Activated CD4-positive, alpha-beta T cell treated with anti-CD3 and anti-CD28 coated beads, Interleukin-2, amount 50 U/mL, for 4 hours (primary cell): ENCODE measurements at regions not wholly inside any gene's neighbourhood (a gene's known extent, or its start where the extent isn't known, plus 50 kb on each side); places are given as distances from the start of the nearest gene placed in this dataset.
"Not testable (repeated sequence)": the region's sequence is repeated elsewhere in the genome, so short reads cannot be mapped to it uniquely, and the experiment has no call there.

Source experiments
- DNase-seq, 2 experiments: peaks; one replicate each; pipeline ENCODE4 v3.0.0-alpha.2; 2020

- not testable (repeated sequence) for DNase-seq
These were observed 280.0 kb downstream of the GOLGA6L6 start for GRCh38 chr15:20261321-20262280.

GRCh38 chr15:20260650-20261049 lies 280.9 kb downstream of the GOLGA6L6 start:
- DNase-seq, result not testable (repeated sequence)

GRCh38 chr15:20259559-20260190 lies 281.9 kb downstream of the GOLGA6L6 start:
- not testable (repeated sequence) for DNase-seq

- not testable (repeated sequence) for DNase-seq
These were observed 285.2 kb downstream of the GOLGA6L6 start for GRCh38 chr15:20256394-20256793.

DNA sequence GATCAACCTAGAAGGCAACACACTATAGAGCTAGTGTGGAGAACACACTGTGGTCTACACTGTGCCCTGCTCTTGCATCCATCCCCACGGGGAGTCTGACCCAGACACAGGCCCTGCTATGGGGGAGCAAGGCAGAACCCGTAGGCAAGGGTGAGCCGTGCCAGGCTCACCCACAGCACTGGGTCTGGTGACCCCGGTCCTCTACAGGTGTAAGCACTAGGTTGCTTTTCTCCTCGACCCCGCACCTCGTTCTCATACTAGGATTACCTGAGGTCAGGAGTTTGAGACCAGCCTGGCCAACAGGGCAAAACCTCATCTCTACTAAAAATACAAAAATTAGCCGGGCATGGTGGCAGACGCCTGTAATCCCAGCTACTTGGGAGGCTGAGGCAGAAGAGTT lies 286.0 kb downstream of the GOLGA6L6 start:
- DNase-seq, result not testable (repeated sequence)

DNA sequence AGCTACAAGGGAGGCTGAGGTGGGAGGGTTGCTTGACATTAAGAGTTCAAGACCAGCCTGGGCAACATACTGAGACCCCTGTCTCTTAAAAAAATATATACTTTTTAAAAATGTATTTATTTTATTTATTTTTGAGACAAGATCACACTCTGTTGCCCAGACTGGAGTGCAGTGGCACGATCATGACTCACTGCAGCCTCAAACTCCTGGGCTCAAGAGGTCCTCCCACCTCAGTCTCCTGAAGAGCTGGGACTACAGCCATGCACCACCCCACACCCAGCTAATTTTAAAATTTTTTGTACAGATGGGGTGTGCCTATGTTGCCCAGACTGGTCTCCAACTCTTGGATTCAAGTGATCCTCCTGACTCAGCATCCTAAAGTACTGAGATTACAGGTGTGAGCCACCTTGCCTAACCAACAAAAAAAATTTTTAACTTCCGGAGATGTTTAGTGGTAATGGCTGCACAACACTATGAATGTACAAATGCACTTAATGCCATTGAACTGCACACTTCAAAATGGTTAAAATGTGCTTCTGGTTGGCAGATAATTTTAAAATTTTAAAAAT lies 288.5 kb downstream of the GOLGA6L6 start:
- not testable (repeated sequence) for DNase-seq

GRCh38 chr15:20252040-20252439 lies 289.6 kb downstream of the GOLGA6L6 start:
- DNase-seq, result not testable (repeated sequence)

DNA sequence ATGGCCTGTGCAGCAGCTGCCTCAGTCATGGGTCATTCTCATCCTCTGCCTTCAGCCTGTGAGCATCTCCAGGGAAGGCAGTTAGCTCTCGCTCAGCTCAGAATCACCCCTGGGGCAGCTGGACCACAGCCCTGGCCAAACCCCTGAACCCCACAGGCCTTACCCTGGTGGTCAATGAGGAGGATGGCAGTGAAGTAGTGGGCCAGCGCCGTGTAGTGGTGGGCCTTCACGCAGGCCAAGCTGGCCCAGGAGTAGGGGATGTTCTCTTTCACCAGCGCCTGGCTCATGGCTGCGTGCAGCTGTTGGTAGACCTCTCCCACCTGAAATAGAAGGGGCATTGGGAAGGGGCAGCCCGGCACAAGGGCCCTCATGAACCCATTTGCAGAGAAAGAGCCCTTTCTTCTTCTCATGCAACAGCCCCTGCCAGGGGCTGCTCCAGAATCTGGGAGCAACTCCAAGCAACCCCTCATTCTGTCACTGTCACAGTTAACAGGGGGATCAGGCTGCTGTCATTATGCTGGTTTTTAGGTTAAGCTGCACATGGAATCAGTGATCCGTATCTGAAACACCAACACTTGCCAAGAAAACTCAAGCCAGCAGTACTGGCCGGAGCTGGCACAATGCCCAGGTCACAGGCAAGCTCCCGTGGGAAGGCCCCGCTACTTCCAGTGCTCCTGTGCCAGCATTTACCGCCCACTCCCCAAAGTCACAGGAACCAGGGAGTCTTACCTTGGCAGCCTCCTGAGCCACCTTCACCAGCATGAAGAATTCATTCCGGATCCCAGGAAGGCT lies 290.2 kb downstream of the GOLGA6L6 start:
- DNase-seq, result not testable (repeated sequence)

DNA sequence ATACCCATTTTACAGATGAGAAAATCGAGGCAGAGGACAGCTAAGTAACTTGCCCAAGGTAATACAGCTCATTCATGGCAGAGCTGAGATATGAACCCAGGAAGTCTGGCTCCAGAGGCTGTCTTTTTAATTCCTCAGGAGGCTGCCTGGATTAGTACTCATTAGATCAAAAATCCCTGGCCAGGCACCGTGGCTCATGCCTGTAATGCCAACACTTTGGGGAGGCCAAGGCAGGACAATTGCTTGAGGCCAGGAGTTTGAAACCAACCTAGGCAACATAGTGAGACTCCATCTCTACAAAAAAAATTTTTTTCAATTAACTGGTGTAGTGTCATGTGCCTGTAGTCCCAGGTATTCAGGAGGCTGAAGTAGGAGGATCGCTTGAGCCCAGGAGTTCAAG lies 291.4 kb downstream of the GOLGA6L6 start:
- DNase-seq, result not testable (repeated sequence)

GRCh38 chr15:20249677-20249970 lies 292.0 kb downstream of the GOLGA6L6 start:
- DNase-seq, result not testable (repeated sequence)

DNA sequence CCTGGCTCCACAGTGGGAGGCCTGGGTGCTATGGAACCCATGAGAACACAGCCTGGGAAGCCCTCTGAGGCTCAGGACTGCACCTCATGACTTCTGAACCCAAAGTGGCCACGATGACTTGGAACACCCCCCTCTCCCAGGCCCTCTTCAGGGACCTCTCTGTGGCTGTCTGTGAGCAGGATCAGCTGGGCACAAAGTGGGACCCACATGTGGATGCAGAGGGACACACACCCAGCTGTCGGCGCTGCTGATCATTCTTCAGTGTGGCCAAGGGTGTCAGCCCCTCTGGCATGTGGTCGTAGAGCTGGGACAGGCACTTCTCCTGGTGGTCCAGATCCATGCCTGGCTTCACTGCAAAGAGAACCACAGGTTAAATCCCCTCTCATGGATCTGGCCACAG lies 293.2 kb downstream of the GOLGA6L6 start:
- DNase-seq, result not testable (repeated sequence)

- DNase-seq, result not testable (repeated sequence)
These were observed 294.5 kb downstream of the GOLGA6L6 start for GRCh38 chr15:20247137-20247536.

DNA sequence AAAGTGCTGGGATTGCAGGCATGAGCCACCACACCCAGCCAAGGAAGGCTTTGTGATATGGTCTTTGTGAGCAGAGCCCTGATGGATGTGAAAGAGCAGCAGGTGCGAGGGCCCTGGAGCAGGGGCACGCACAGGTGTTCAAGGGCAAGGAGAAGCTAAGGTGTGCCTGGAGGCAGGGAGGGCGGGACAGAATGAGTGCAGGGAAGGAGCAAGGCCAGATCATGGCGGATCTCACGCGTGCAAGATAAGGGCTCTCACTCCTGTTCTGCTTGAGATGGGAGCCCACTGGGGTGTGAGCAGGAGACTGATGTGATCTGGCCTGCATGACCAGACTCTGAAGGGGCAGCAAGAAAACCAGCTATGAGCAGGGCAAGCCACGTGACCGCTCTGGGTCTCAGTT lies 295.0 kb downstream of the GOLGA6L6 start:
- not testable (repeated sequence) for DNase-seq

- DNase-seq, result not testable (repeated sequence)
These were observed 295.7 kb downstream of the GOLGA6L6 start for GRCh38 chr15:20245856-20246255.

DNA sequence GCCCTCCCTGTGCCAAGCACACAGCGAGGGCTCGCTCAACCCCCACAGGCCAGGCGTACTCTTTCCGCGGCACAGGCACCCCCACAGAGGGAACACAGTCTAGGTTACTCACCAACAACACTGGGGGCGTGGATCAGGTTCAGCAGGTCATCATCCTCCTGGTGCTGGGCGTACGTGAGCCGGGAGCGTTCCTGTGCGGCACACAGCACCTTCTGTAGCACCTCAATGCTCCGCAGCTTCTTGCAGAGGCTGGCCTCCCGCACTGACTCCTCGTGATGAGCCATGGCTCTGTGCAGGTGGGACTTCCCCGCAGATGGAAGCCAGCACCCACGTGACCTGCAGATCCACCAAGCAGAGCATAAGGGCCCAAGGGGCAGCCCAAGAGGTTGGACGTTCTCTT lies 296.8 kb downstream of the GOLGA6L6 start:
- DNase-seq, result not testable (repeated sequence)

- not testable (repeated sequence) for DNase-seq
These were observed 297.9 kb downstream of the GOLGA6L6 start for GRCh38 chr15:20243486-20244240.

GRCh38 chr15:20240366-20240917 lies 301.2 kb downstream of the GOLGA6L6 start:
- not testable (repeated sequence) for DNase-seq

DNA sequence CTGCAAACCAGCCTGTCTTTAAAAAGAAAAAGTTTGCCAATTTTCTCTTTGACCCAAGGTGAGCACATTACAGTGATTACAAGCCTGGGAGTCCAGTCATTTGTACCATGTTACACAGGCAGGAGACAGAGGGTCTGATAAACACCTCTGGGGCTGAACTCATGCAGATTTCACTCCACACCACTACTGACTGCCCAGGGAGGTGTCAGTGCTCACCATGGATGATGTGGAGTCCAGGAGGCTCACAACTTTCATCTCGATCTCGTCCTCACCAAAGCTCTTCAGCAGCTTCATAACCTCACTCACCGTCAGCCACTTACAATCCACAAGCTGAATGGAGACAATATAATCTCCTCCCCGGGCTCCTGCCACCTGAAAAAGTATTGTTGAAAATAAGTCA lies 302.4 kb downstream of the GOLGA6L6 start:
- not testable (repeated sequence) for DNase-seq

DNA sequence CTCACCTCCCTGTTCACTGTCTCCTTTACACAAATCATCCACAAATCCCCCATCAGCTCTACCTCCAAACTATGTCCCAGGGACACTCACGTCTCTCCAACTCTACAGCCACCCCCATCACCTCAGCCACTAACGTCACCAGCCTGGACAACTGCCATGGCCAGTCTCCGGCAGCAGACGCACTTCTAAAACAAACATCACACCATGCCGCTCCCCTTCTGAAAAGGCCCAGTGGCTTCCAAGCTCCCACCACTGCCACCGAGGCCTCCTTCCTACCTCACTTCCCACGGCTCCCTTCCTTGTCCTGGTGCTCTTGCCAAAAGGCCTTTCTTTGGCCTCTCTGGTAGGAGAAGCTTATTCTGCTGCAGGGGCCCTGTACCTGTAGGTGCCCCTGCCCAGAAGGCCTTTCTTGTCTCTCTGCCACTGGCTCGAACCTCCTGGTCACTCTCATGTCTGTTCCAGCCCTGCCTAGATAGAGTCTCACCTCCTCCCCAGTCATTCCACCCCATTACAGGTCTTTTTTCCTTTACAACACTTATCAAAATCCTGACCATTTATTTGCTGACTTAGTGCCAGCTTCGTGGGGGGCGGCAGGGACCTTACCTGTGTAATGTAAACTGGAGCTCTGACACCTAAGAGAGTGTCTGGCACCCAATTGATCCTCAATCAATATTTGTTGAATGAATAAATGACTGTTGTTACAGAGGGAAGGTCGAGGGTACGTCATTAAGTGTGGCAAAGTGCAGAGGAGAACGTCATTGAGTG lies 304.2 kb downstream of the GOLGA6L6 start:
- DNase-seq, result not testable (repeated sequence)

GRCh38 chr15:20235728-20236127 lies 305.9 kb downstream of the GOLGA6L6 start:
- DNase-seq, result not testable (repeated sequence)

DNA sequence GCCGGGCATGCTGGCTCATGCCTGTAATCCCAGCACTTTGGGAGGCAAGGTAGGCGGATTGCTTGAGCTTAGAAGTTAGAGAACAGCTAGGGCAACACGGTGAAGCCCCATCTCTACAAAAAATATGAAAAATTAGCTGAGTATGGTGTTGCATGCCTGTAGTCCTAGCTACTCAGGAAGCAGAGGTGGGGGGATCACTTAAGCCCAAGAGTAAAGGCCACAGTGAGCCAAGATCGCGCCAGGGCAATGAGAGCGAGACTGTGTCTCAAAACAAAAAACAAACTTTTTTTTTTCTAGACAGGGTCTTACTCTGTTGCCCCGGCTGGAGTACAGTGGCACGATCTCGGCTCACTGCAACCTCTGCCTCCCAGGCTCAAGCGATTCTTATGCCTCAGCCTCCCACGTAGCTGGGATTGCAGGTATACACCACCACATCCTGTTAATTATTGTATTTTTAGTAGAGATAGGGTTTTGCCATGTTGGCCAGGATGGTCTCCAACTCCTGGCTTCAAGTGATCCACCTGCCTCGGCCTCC lies 307.5 kb downstream of the GOLGA6L6 start:
- DNase-seq, result not testable (repeated sequence)
